K562 (cell line): ENCODE measurements at regions not wholly inside any gene's neighbourhood (a gene's known extent, or its start where the extent isn't known, plus 50 kb on each side); places are given as distances from the start of the nearest gene placed in this dataset.

ENCODE experiments used
- ATF1 ChIP-seq, 2 experiments: fragments of 450-650 bp in 1 of 2; IDR thresholded peaks; 2 replicates each; pipeline ENCODE4 v1.6.1; 2016; ENCODE audit warnings: missing compliant biosample characterization in 1 of 2, missing genetic modification characterization in 1 of 2
- C11orf30 ChIP-seq: fragments of 450-650 bp; IDR thresholded peaks from 2 replicates; pipeline ENCODE4 v1.6.1; 2016; ENCODE audit warnings: low read depth, mild to moderate bottlenecking
- CREB3 ChIP-seq: fragments of 450-650 bp; conservative IDR thresholded peaks from 2 replicates; pipeline ENCODE4 v1.6.1; 2016; ENCODE audit warnings: missing genetic modification characterization, low read depth, mild to moderate bottlenecking, missing compliant biosample characterization, moderate library complexity
- DACH1 ChIP-seq: fragments of 450-650 bp; IDR thresholded peaks from 2 replicates; pipeline ENCODE4 v1.6.1; 2018; ENCODE audit not compliant: partially characterized antibody
- DMBX1 ChIP-seq: fragments of 250-450 bp; sonication (Bioruptor Pico); IDR thresholded peaks from 2 replicates; pipeline ENCODE4 v1.8.0; 2022; ENCODE audit warnings: inconsistent platforms, mild to moderate bottlenecking, moderate library complexity, borderline replicate concordance
- E2F6 ChIP-seq, 2 experiments: IDR thresholded peaks; 2 replicates each; pipeline ENCODE4 v1.6.1; 2011; ENCODE audit warnings: borderline replicate concordance in 1 of 2, control low read depth in 1 of 2, low read depth in 1 of 2, low read length in 1 of 2, mild to moderate bottlenecking in 1 of 2, mixed read lengths in 1 of 2, moderate library complexity in 1 of 2; ENCODE audit not compliant: insufficient read depth in 1 of 2, insufficient read length in 1 of 2, poor library complexity in 1 of 2, severe bottlenecking in 1 of 2; ENCODE audit errors: extremely low read depth in 1 of 2
- FOXA1 ChIP-seq: fragments of 450-650 bp; IDR thresholded peaks from 2 replicates; pipeline ENCODE4 v1.6.1; 2016; ENCODE audit warnings: mild to moderate bottlenecking, borderline replicate concordance
- FOXP1 ChIP-seq: sonication (generic); formaldehyde crosslinking; IDR thresholded peaks from 2 replicates; pipeline ENCODE4 v1.8.0; 2022; ENCODE audit warnings: mild to moderate bottlenecking, missing genetic modification reagents
- HMG20A ChIP-seq: fragments of 450-650 bp; formaldehyde crosslinking; conservative IDR thresholded peaks from 2 replicates; pipeline ENCODE4 v1.4.0; 2020; ENCODE audit warnings: mild to moderate bottlenecking, mixed read lengths
- MAX ChIP-seq: sonication (generic); formaldehyde crosslinking; IDR thresholded peaks from 2 replicates; pipeline ENCODE4 v1.9.0; 2022; ENCODE audit warnings: mild to moderate bottlenecking, missing genetic modification reagents
- MXI1 ChIP-seq: IDR thresholded peaks from 2 replicates; pipeline ENCODE4 v1.6.1; 2011; ENCODE audit warnings: low read depth, mild to moderate bottlenecking, improper control_type of control experiment, low read length
- POLR3A ChIP-seq: IDR thresholded peaks from 2 replicates; pipeline ENCODE4 v1.6.1; 2011; ENCODE audit warnings: borderline replicate concordance, mild to moderate bottlenecking, moderate library complexity; ENCODE audit not compliant: insufficient read length, insufficient read depth; ENCODE audit errors: extremely low read depth
- RBM15 ChIP-seq: fragments of 200-400 bp; formaldehyde crosslinking; IDR thresholded peaks from 2 replicates; pipeline ENCODE4 v1.6.1; 2018; ENCODE audit warnings: mild to moderate bottlenecking, low read length, moderate library complexity; ENCODE audit not compliant: insufficient read depth
- RCOR1 ChIP-seq, 2 experiments: IDR thresholded peaks; 2 replicates each; pipeline ENCODE4 v1.6.1; 2012; ENCODE audit warnings: low read depth in 2 of 2, low read length in 2 of 2, borderline replicate concordance in 1 of 2, improper control_type of control experiment in 1 of 2
- SOX6 ChIP-seq: fragments of 450-650 bp; IDR thresholded peaks from 2 replicates; pipeline ENCODE4 v1.6.1; 2014; ENCODE audit warnings: mild to moderate bottlenecking
- ZNF12 ChIP-seq: sonication (generic); formaldehyde crosslinking; IDR thresholded peaks from 2 replicates; pipeline ENCODE4 v1.4.0; 2020; ENCODE audit warnings: mild to moderate bottlenecking, missing genetic modification reagents
- ZNF133 ChIP-seq: fragments of 250-450 bp; sonication (Bioruptor Pico); IDR thresholded peaks from 2 replicates; pipeline ENCODE4 v1.4.0; 2020; ENCODE audit warnings: mild to moderate bottlenecking
- ZNF431 ChIP-seq: sonication (generic); formaldehyde crosslinking; IDR thresholded peaks from 2 replicates; pipeline ENCODE4 v1.8.0; 2022; ENCODE audit warnings: mild to moderate bottlenecking, missing genetic modification reagents
- ZNF518B ChIP-seq: fragments of 250-450 bp; sonication (Bioruptor Pico); IDR thresholded peaks from 2 replicates; pipeline ENCODE4 v1.5.0; 2021; ENCODE audit warnings: mild to moderate bottlenecking, moderate library complexity

- no peak for TF ChIP-seq POLR3A
- TF ChIP-seq SOX6: no peak
- TF ChIP-seq DMBX1 (CRISPR knock-in tag): peak; percentile 69; the same call in 1 of the 2 replicates
- TF ChIP-seq ZNF12 (CRISPR knock-in tag): no peak
- TF ChIP-seq FOXA1: no peak
- TF ChIP-seq FOXP1 (CRISPR knock-in tag): no peak
- no peak for TF ChIP-seq RCOR1 (IDR thresholded peaks at IDR 0.05; ENCODE audit: borderline replicate concordance in 1 of 2, low read depth in 2 of 2, low read length in 2 of 2)
- TF ChIP-seq ZNF133 (CRISPR knock-in tag): no peak
- TF ChIP-seq DACH1: no peak
- peak; percentile 52; the same call in 1 of the 2 replicates for TF ChIP-seq CREB3 (tag)
- no peak for TF ChIP-seq MAX
- TF ChIP-seq ATF1 (CRISPR knock-in tag; IDR thresholded peaks at IDR 0.05): no peak
- no peak for TF ChIP-seq ATF1 (tag; IDR thresholded peaks at IDR 0.05)
- no peak for TF ChIP-seq MXI1
- peak; percentile 46; the same call in 1 of the 2 replicates for TF ChIP-seq C11orf30
- no peak for TF ChIP-seq E2F6 (IDR thresholded peaks at IDR 0.05; ENCODE audit: borderline replicate concordance in 1 of 2, extremely low read depth in 1 of 2, insufficient read depth in 1 of 2, insufficient read length in 1 of 2, low read depth in 1 of 2, low read length in 1 of 2, poor library complexity in 1 of 2, severe bottlenecking in 1 of 2)
- no peak for TF ChIP-seq HMG20A (CRISPR knock-in tag)
- no peak for TF ChIP-seq ZNF518B
- no peak for TF ChIP-seq ZNF431 (CRISPR knock-in tag)
- no peak for TF ChIP-seq RBM15
Measured at GRCh38 chr18:45374878-45375630, 240.2 kb upstream of the SLC14A2 start (continued).
